ENCODE measurements at regions not wholly inside any gene's neighbourhood (a gene's known extent, or its start where the extent isn't known, plus 50 kb on each side); places are given as distances from the start of the nearest gene placed in this dataset.

DNA sequence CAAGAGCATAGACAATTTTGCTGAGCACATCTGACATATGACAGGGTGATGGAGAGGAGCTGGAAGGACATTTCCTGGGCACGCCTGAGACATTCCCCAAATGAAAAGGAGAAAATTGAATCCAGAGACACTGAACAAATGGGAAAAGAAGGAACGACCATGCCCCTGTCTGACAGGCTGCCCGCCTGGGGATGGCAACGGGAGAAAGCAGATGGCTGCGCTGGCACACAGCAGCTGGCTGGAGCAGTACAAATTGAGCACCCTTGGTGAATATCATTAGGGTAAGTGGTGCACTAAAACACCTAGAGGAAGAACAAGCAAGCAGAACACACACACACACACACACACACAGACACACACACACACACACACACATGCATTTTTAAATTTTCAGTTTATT lies 174.3 kb upstream of the DUSP10 start:
- no peak for DNase-seq (ENCODE audit: extremely low read depth, low read depth)
- TF ChIP-seq, protein P1, sequence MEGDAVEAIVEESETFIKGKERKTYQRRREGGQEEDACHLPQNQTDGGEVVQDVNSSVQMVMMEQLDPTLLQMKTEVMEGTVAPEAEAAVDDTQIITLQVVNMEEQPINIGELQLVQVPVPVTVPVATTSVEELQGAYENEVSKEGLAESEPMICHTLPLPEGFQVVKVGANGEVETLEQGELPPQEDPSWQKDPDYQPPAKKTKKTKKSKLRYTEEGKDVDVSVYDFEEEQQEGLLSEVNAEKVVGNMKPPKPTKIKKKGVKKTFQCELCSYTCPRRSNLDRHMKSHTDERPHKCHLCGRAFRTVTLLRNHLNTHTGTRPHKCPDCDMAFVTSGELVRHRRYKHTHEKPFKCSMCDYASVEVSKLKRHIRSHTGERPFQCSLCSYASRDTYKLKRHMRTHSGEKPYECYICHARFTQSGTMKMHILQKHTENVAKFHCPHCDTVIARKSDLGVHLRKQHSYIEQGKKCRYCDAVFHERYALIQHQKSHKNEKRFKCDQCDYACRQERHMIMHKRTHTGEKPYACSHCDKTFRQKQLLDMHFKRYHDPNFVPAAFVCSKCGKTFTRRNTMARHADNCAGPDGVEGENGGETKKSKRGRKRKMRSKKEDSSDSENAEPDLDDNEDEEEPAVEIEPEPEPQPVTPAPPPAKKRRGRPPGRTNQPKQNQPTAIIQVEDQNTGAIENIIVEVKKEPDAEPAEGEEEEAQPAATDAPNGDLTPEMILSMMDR (IDR thresholded peaks at IDR 0.05; ENCODE audit: low read depth, low read length, missing control alignments) = no peak
- H3K4me3 ChIP-seq (replicated peaks; ENCODE audit: low read depth, low read length) = no peak overlapping the region

DNA sequence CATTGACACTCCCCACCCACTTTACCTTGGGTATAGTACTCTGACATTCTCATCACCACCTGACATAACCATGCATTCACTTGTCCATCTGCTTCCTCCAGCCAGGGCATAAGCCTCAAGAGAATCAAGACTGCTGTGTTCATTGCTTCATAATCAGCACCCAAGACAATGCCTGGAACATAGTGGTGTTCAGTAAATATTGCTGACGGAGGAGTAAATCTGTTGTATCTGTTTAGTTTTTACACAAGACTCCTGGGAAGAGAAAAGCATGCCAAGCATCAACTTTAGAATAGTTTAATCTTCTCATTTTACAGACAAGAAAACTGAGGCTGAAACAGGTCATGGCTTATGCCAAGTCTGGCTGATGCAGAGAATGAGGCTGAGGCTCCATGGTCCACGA lies 173.9 kb upstream of the DUSP10 start:
- no peak for DNase-seq (ENCODE audit: extremely low read depth, low read depth)
- TF ChIP-seq, protein P1 (IDR thresholded peaks at IDR 0.05; ENCODE audit: low read depth, low read length, missing control alignments) = no peak
- no peak overlapping the region for H3K4me3 ChIP-seq (replicated peaks; ENCODE audit: low read depth, low read length)

DNA sequence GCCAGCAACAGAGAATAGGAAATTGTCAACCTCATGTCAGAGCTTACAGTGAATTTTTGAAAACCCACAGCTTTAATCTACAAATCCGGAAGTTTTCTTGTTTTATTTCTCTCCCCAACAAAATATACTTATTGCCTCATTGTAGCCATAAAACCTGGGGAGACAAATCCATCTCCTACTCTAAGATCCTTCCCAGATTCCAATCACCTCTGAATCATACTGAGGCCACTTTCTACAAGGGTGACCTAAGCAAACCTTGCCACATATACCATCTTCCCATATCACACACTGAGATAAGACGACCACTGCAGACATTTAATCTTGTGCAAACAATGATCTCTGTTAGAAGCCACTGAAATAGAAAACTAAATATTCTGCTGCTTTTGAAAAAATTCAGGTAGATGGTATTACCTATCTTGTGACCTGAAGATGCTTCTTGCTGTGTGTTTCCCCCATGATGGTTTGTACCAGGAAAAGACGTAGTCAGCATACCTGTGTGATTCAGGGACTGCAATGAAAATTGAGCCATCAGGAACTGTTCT lies 171.5 kb upstream of the DUSP10 start:
- DNase-seq (ENCODE audit: extremely low read depth, low read depth) = no peak
- H3K4me3 ChIP-seq (replicated peaks; ENCODE audit: low read depth, low read length) = no peak overlapping the region
- TF ChIP-seq, protein P1 (IDR thresholded peaks at IDR 0.05; ENCODE audit: low read depth, low read length, missing control alignments) = no peak

DNA sequence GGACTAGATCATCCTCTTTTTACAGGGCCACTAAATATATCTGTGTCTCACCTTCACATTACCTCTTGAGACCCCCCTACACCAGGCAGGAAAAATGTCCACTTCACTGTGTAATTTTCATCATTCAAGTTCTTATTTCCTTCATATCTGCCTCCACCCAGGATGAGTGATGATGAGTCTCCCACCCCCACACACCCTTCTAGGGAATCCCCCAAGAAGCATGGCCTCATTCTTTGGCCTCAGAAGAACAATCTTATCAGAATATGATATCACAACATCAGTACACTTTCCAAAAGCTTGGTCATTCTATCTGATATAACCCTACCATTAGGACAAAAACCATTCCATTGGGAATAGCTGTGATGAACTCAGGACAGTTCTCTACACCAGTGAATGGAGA lies 170.3 kb upstream of the DUSP10 start:
- DNase-seq (ENCODE audit: extremely low read depth, low read depth) = no peak
- no peak overlapping the region for H3K4me3 ChIP-seq (replicated peaks; ENCODE audit: low read depth, low read length)
- TF ChIP-seq, protein P1 (IDR thresholded peaks at IDR 0.05; ENCODE audit: low read depth, low read length, missing control alignments) = no peak

DNA sequence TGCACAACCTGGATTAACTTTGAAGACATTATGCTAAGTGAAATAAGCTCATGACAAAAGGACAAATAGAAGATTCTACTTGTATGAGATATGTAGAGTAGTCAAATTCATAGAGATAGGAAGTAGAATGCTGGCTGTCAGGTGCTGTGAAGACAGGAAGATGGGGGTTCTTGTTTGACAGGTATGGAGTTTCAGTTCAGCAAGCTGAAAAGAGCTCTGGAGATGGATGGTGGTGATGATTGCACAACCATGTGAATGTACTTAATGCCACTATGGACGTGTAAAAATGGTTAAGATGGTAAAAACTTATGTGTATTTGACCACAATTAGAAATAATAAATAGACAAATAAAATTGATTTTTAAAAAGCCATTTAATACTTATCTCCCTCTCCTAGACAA lies 169.8 kb upstream of the DUSP10 start:
- TF ChIP-seq, protein P1 (IDR thresholded peaks at IDR 0.05; ENCODE audit: low read depth, low read length, missing control alignments) = no peak
- no peak overlapping the region for H3K4me3 ChIP-seq (replicated peaks; ENCODE audit: low read depth, low read length)

DNA sequence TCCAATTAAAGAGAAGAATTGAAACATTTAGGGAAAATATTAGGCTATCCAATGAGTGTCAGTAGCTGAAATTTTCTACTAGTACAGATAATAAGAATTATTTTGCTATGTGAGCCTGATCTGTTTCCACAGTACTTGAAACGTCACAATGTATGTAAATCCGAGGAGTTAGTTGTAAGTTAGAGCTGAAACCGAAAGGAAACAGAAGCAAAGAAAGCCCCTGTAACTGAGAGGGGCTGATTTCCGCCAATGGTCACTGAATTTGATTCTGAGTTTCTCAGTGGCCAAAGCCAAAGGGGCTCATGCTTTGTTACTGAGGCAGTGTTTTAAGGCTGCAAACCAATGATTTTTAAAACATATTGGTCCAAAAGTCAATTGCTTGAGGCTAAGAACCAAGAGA lies 168.3 kb upstream of the DUSP10 start:
- TF ChIP-seq, protein P1 (IDR thresholded peaks at IDR 0.05; ENCODE audit: low read depth, low read length, missing control alignments) = no peak
- DNase-seq (ENCODE audit: extremely low read depth, low read depth) = no peak
- no peak overlapping the region for H3K4me3 ChIP-seq (replicated peaks; ENCODE audit: low read depth, low read length)

More for the DNA sequence above, 169.8 kb upstream of the DUSP10 start:
- no peak for DNase-seq (ENCODE audit: extremely low read depth, low read depth)

DNA sequence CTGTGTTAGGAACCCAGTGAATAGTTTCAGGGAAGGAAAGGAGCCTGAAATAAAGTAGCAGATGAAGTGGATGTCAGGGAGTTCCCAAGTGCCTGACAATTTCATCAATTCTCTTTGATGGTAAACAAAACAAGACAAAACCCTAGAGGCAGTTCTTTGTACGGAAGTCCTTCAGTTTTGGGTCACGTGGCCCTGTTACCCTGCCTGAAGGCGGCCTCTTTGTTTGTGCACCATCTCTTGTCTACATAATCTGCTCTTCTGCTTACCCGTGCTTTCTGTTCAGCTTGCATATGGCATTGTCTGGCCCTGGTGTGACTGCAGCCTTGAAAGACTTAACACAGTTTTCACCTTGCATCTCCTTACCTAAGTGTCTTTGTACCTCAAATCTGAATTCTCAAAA lies 166.7 kb upstream of the DUSP10 start:
- no peak for DNase-seq (ENCODE audit: extremely low read depth, low read depth)
- TF ChIP-seq, protein P1 (IDR thresholded peaks at IDR 0.05; ENCODE audit: low read depth, low read length, missing control alignments) = no peak

More for the DNA sequence above, 166.7 kb upstream of the DUSP10 start:
- H3K4me3 ChIP-seq (replicated peaks; ENCODE audit: low read depth, low read length) = no peak overlapping the region

Data from HFF-Myc (cell line).